ENCODE measurements at regions not wholly inside any gene's neighbourhood (a gene's known extent, or its start where the extent isn't known, plus 50 kb on each side); places are given as distances from the start of the nearest gene placed in this dataset.

GRCh38 chr1:14392859-14393365, 205.6 kb upstream of the KAZN start:
- ChIA-PET POLR2A (no interaction called here), CTCF (no interaction called here)
- H3K4me3 ChIP-seq (ENCODE audit: low read length) = no peak overlapping the region
- H3K27ac ChIP-seq (ENCODE audit: low read depth, low read length) = no peak overlapping the region
- intact Hi-C loops (cut with micrococcal nuclease) = no loop called here
- ATAC-seq (no peak), DNase-seq (no peak)
- peaks cover 0 to 5% (median 0%) of the 10 kb centered on the region in 5 donors for H3K36me3 Mint-ChIP-seq
- H3K4me1 Mint-ChIP-seq = peaks cover 0 to 1% (median 0%) of the 10 kb centered on the region in 7 donors
- H3K27me3 Mint-ChIP-seq = peaks cover 0 to 38% (median 25%) of the 10 kb centered on the region in 5 donors
- no peaks in the 10 kb centered on the region for H3K4me1 ChIP-seq (ENCODE audit: control insufficient read depth in 2 of 2, insufficient read depth in 2 of 2, low read length in 2 of 2)
- no peak overlapping the region for H3K4me3 Mint-ChIP-seq
- H3K27me3 ChIP-seq (ENCODE audit: control insufficient read depth in 2 of 2, insufficient read depth in 2 of 2, low read length in 2 of 2) = no peaks in the 10 kb centered on the region
- H3K9me3 Mint-ChIP-seq = peaks cover 0 to 11% (median 6%) of the 10 kb centered on the region in 11 donors
- no peaks in the 10 kb centered on the region for H3K36me3 ChIP-seq (ENCODE audit: control insufficient read depth in 2 of 3, insufficient read depth in 3 of 3, low read length in 3 of 3)
- H3K27ac Mint-ChIP-seq = no peak overlapping the region
- no peaks in the 10 kb centered on the region for H3K9me3 ChIP-seq (ENCODE audit: control insufficient read depth in 2 of 3, low read length in 3 of 3)

- Histone ChIP-seq H3K36me3 (ENCODE audit: control insufficient read depth in 2 of 3, insufficient read depth in 3 of 3, low read length in 3 of 3) (no peaks in the 10 kb centered on the region), H3K4me1 (ENCODE audit: control insufficient read depth in 2 of 2, insufficient read depth in 2 of 2, low read length in 2 of 2) (no peaks in the 10 kb centered on the region), H3K27me3 (ENCODE audit: control insufficient read depth in 2 of 2, insufficient read depth in 2 of 2, low read length in 2 of 2) (peaks cover 0 to 3% of the 10 kb centered on the region in 2 donors), H3K9me3 (ENCODE audit: control insufficient read depth in 2 of 3, low read length in 3 of 3) (no peaks in the 10 kb centered on the region), H3K4me3 (ENCODE audit: low read length) (no peak overlapping the region), H3K27ac (ENCODE audit: low read depth, low read length) (no peak overlapping the region)
- ATAC-seq (no peak), DNase-seq (no peak)
- no peak overlapping the region for H3K27ac Mint-ChIP-seq
- H3K4me1 Mint-ChIP-seq = peaks cover 0 to 1% (median 0%) of the 10 kb centered on the region in 7 donors
- POLR2A ChIA-PET = interaction anchor here (0.7 kb wide), 1 partner anchor 68 kb away, joined by 3 read pairs; no protein-coding TSS in a partner anchor
- no peak overlapping the region for H3K4me3 Mint-ChIP-seq
- intact Hi-C loops (cut with micrococcal nuclease) = no loop called here
- H3K36me3 Mint-ChIP-seq = no peaks in the 10 kb centered on the region
- CTCF ChIA-PET = no interaction called here
- peaks cover 0 to 4% (median 0%) of the 10 kb centered on the region in 11 donors for H3K9me3 Mint-ChIP-seq
- peaks cover 0 to 30% (median 21%) of the 10 kb centered on the region in 5 donors for H3K27me3 Mint-ChIP-seq
Observed at GRCh38 chr1:14396100-14396499, 202.4 kb upstream of the KAZN start.

- DNase-seq (no peak), ATAC-seq (no peak)
- Histone ChIP-seq H3K4me1 (ENCODE audit: control insufficient read depth in 2 of 2, insufficient read depth in 2 of 2, low read length in 2 of 2) (no peaks in the 10 kb centered on the region), H3K9me3 (ENCODE audit: control insufficient read depth in 2 of 3, low read length in 3 of 3) (no peaks in the 10 kb centered on the region), H3K27me3 (ENCODE audit: control insufficient read depth in 2 of 2, insufficient read depth in 2 of 2, low read length in 2 of 2) (peaks cover 0 to 3% of the 10 kb centered on the region in 2 donors), H3K4me3 (ENCODE audit: low read length) (no peak overlapping the region), H3K36me3 (ENCODE audit: control insufficient read depth in 2 of 3, insufficient read depth in 3 of 3, low read length in 3 of 3) (no peaks in the 10 kb centered on the region), H3K27ac (ENCODE audit: low read depth, low read length) (no peak overlapping the region)
- no peaks in the 10 kb centered on the region for H3K36me3 Mint-ChIP-seq
- H3K27me3 Mint-ChIP-seq = peaks cover 2 to 41% (median 14%) of the 10 kb centered on the region in 5 donors
- peaks cover 0 to 1% (median 0%) of the 10 kb centered on the region in 11 donors for H3K9me3 Mint-ChIP-seq
- no peak overlapping the region for H3K27ac Mint-ChIP-seq
- intact Hi-C loops (cut with micrococcal nuclease) = no loop called here
- H3K4me1 Mint-ChIP-seq = no peaks in the 10 kb centered on the region
- POLR2A ChIA-PET = interaction anchor here (0.6 kb wide), 1 partner anchor 63 kb away, joined by 3 read pairs; no protein-coding TSS in a partner anchor
- CTCF ChIA-PET = no interaction called here
- H3K4me3 Mint-ChIP-seq = no peak overlapping the region
Observed at GRCh38 chr1:14403961-14404645, 194.4 kb upstream of the KAZN start.

GRCh38 chr1:14404862-14405301, 193.6 kb upstream of the KAZN start:
- ATAC-seq = no peak
- H3K36me3 ChIP-seq (ENCODE audit: control insufficient read depth in 2 of 3, insufficient read depth in 3 of 3, low read length in 3 of 3) = no peaks in the 10 kb centered on the region
- ChIA-PET CTCF (no interaction called here), POLR2A (interaction anchor here (0.6 kb wide), 1 partner anchor 64 kb away, joined by 3 read pairs; no protein-coding TSS in a partner anchor)
- Mint-ChIP-seq H3K36me3 (no peaks in the 10 kb centered on the region), H3K27me3 (peaks cover 2 to 40% (median 10%) of the 10 kb centered on the region in 5 donors), H3K4me3 (no peak overlapping the region), H3K27ac (no peak overlapping the region), H3K4me1 (no peaks in the 10 kb centered on the region), H3K9me3 (peaks cover 0 to 1% (median 0%) of the 10 kb centered on the region in 11 donors)
- H3K4me1 ChIP-seq (ENCODE audit: control insufficient read depth in 2 of 2, insufficient read depth in 2 of 2, low read length in 2 of 2) = no peaks in the 10 kb centered on the region
- H3K9me3 ChIP-seq (ENCODE audit: control insufficient read depth in 2 of 3, low read length in 3 of 3) = no peaks in the 10 kb centered on the region
- H3K4me3 ChIP-seq (ENCODE audit: low read length) = no peak overlapping the region
- intact Hi-C loops (cut with micrococcal nuclease) = no loop called here
- H3K27me3 ChIP-seq (ENCODE audit: control insufficient read depth in 2 of 2, insufficient read depth in 2 of 2, low read length in 2 of 2) = peaks cover 0 to 3% of the 10 kb centered on the region in 2 donors
- DNase-seq = no peak
- no peak overlapping the region for H3K27ac ChIP-seq (ENCODE audit: low read depth, low read length)

GRCh38 chr1:14412235-14412634, 186.2 kb upstream of the KAZN start:
- Mint-ChIP-seq H3K4me1 (no peaks in the 10 kb centered on the region), H3K27ac (no peak overlapping the region), H3K4me3 (no peak overlapping the region), H3K9me3 (peaks cover 0 to 3% (median 0%) of the 10 kb centered on the region in 11 donors), H3K36me3 (no peaks in the 10 kb centered on the region), H3K27me3 (peaks cover 0 to 28% (median 14%) of the 10 kb centered on the region in 5 donors)
- H3K27ac ChIP-seq (ENCODE audit: low read depth, low read length) = no peak overlapping the region
- H3K27me3 ChIP-seq (ENCODE audit: control insufficient read depth in 2 of 2, insufficient read depth in 2 of 2, low read length in 2 of 2) = no peaks in the 10 kb centered on the region
- H3K9me3 ChIP-seq (ENCODE audit: control insufficient read depth in 2 of 3, low read length in 3 of 3) = no peaks in the 10 kb centered on the region
- H3K4me1 ChIP-seq (ENCODE audit: control insufficient read depth in 2 of 2, insufficient read depth in 2 of 2, low read length in 2 of 2) = no peaks in the 10 kb centered on the region
- DNase-seq (no peak), ATAC-seq (no peak)
- intact Hi-C loops (cut with micrococcal nuclease) = no loop called here
- CTCF ChIA-PET = no interaction called here
- H3K36me3 ChIP-seq (ENCODE audit: control insufficient read depth in 2 of 3, insufficient read depth in 3 of 3, low read length in 3 of 3) = no peaks in the 10 kb centered on the region
- H3K4me3 ChIP-seq (ENCODE audit: low read length) = no peak overlapping the region
- POLR2A ChIA-PET = no interaction called here

GRCh38 chr1:14413819-14414490, 184.5 kb upstream of the KAZN start:
- ATAC-seq (no peak), DNase-seq (no peak)
- H3K27ac Mint-ChIP-seq = no peak overlapping the region
- Histone ChIP-seq H3K4me3 (ENCODE audit: low read length) (no peak overlapping the region), H3K27me3 (ENCODE audit: control insufficient read depth in 2 of 2, insufficient read depth in 2 of 2, low read length in 2 of 2) (no peaks in the 10 kb centered on the region), H3K4me1 (ENCODE audit: control insufficient read depth in 2 of 2, insufficient read depth in 2 of 2, low read length in 2 of 2) (no peaks in the 10 kb centered on the region), H3K9me3 (ENCODE audit: control insufficient read depth in 2 of 3, low read length in 3 of 3) (no peaks in the 10 kb centered on the region), H3K27ac (ENCODE audit: low read depth, low read length) (no peak overlapping the region), H3K36me3 (ENCODE audit: control insufficient read depth in 2 of 3, insufficient read depth in 3 of 3, low read length in 3 of 3) (no peaks in the 10 kb centered on the region)
- no peaks in the 10 kb centered on the region for H3K36me3 Mint-ChIP-seq
- H3K4me3 Mint-ChIP-seq = no peak overlapping the region
- POLR2A ChIA-PET = no interaction called here
- peaks cover 0 to 3% (median 0%) of the 10 kb centered on the region in 11 donors for H3K9me3 Mint-ChIP-seq
- peaks cover 0 to 15% (median 12%) of the 10 kb centered on the region in 5 donors for H3K27me3 Mint-ChIP-seq
- intact Hi-C loops (cut with micrococcal nuclease) = no loop called here
- no peaks in the 10 kb centered on the region for H3K4me1 Mint-ChIP-seq
- CTCF ChIA-PET = no interaction called here

Data from naive thymus-derived CD4-positive, alpha-beta T cell (primary cell).